Loucy (cell line): ENCODE measurements at regions not wholly inside any gene's neighbourhood (a gene's known extent, or its start where the extent isn't known, plus 50 kb on each side); places are given as distances from the start of the nearest gene placed in this dataset.

ENCODE experiments used
- EZH2phosphoT487 ChIP-seq: fragments of 200-600 bp; IDR thresholded peaks from 2 replicates; pipeline ENCODE4 v1.6.1; 2018; ENCODE audit warnings: antibody characterized with exemption, mild to moderate bottlenecking, moderate library complexity, borderline replicate concordance
- TF ChIP-seq, protein P1 (sequence below): fragments of 200-600 bp; sonication (generic); conservative IDR thresholded peaks from 2 replicates; pipeline ENCODE4 v1.5.1; 2014; ENCODE audit warnings: mild to moderate bottlenecking, antibody characterized with exemption, low read length

DNA sequence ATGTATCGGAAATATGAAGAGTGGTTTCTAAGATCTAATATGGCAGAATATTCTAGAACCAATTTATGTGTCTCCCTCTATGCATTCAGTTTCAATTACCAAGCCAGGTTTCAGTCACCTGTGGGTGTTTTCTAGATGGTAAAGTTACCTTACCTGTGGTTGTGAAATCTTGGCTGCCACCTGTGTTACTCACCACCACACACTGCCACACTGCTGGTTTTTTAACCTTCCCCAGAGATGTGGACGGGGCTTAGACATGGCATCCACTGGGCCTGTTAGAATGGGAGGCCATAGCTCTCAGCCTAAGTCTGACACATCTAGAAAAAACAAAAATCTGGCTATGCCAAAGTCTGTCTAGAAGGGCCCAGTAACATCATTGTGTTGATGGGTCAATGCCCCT, 896.5 kb upstream of the PABPC4L start:
- TF ChIP-seq, protein P1, sequence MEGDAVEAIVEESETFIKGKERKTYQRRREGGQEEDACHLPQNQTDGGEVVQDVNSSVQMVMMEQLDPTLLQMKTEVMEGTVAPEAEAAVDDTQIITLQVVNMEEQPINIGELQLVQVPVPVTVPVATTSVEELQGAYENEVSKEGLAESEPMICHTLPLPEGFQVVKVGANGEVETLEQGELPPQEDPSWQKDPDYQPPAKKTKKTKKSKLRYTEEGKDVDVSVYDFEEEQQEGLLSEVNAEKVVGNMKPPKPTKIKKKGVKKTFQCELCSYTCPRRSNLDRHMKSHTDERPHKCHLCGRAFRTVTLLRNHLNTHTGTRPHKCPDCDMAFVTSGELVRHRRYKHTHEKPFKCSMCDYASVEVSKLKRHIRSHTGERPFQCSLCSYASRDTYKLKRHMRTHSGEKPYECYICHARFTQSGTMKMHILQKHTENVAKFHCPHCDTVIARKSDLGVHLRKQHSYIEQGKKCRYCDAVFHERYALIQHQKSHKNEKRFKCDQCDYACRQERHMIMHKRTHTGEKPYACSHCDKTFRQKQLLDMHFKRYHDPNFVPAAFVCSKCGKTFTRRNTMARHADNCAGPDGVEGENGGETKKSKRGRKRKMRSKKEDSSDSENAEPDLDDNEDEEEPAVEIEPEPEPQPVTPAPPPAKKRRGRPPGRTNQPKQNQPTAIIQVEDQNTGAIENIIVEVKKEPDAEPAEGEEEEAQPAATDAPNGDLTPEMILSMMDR: no peak
- no peak for TF ChIP-seq EZH2phosphoT487
